Astrocyte (in vitro differentiated cells and primary cell): ENCODE measurements at regions not wholly inside any gene's neighbourhood (a gene's known extent, or its start where the extent isn't known, plus 50 kb on each side); places are given as distances from the start of the nearest gene placed in this dataset.

Experiments
- DNase-seq: peaks from one replicate; pipeline ENCODE4 v3.0.0-alpha.2; 2010; ENCODE audit warnings: low read depth
- FAIRE-seq: peaks from 2 replicates; lab custom pipeline; 2011; peaks lifted over from hg19 to GRCh38; lab: Jason Lieb, UNC
- H2AFZ ChIP-seq: 2 replicates; pipeline ENCODE4 v1.6.0; 2012; ENCODE audit warnings: low read depth, low read length, inconsistent platforms
- H3K27ac ChIP-seq: 2 replicates; pipeline ENCODE4 v1.5.1; 2011; ENCODE audit warnings: low read depth, low read length, inconsistent platforms
- H3K27me3 ChIP-seq: 2 replicates; pipeline ENCODE4 v1.6.0; 2011; ENCODE audit warnings: low read length, inconsistent platforms; ENCODE audit not compliant: insufficient read depth
- H3K36me3 ChIP-seq: 2 replicates; pipeline ENCODE4 v1.5.1; 2011; ENCODE audit warnings: low read length, inconsistent platforms; ENCODE audit not compliant: insufficient read depth
- H3K4me1 ChIP-seq: 2 replicates; pipeline ENCODE4 v1.5.1; 2011; ENCODE audit warnings: low read length, inconsistent platforms; ENCODE audit not compliant: insufficient read depth
- H3K4me2 ChIP-seq: 2 replicates; pipeline ENCODE4 v1.6.0; 2012; ENCODE audit warnings: low read length, inconsistent platforms
- H3K4me3 ChIP-seq: 2 replicates; pipeline ENCODE4 v1.5.1; 2011; ENCODE audit warnings: low read depth, mild to moderate bottlenecking, low read length, inconsistent platforms; ENCODE audit not compliant: insufficient read depth
- H3K79me2 ChIP-seq: 2 replicates; pipeline ENCODE4 v1.6.0; 2012; ENCODE audit warnings: mild to moderate bottlenecking, low read length, inconsistent platforms; ENCODE audit not compliant: insufficient read depth
- H3K9ac ChIP-seq: 2 replicates; pipeline ENCODE4 v1.6.0; 2012; ENCODE audit warnings: mild to moderate bottlenecking, low read length, inconsistent platforms
- H3K9me3 ChIP-seq: 2 replicates; pipeline ENCODE4 v1.5.1; 2012; ENCODE audit warnings: low read depth, mild to moderate bottlenecking, low read length, inconsistent platforms; ENCODE audit not compliant: insufficient read depth
- H4K20me1 ChIP-seq: 2 replicates; pipeline ENCODE4 v1.6.0; 2012; ENCODE audit warnings: low read length, inconsistent platforms; ENCODE audit not compliant: insufficient read depth
- H3K27ac Mint-ChIP-seq: one replicate; pipeline ENCODE4 v1.8.0; 2021; ENCODE audit warnings: mild to moderate bottlenecking, mixed read lengths; ENCODE audit not compliant: unreplicated experiment
- H3K27me3 Mint-ChIP-seq: one replicate; pipeline ENCODE4 v1.8.0; 2021; ENCODE audit warnings: low read depth, mixed read lengths; ENCODE audit not compliant: unreplicated experiment
- H3K36me3 Mint-ChIP-seq: one replicate; pipeline ENCODE4 v1.8.0; 2021; ENCODE audit warnings: low read depth, mixed read lengths; ENCODE audit not compliant: unreplicated experiment
- H3K4me1 Mint-ChIP-seq: one replicate; pipeline ENCODE4 v1.8.0; 2021; ENCODE audit warnings: low read depth, mixed read lengths; ENCODE audit not compliant: unreplicated experiment
- H3K4me3 Mint-ChIP-seq: one replicate; pipeline ENCODE4 v1.8.0; 2021; ENCODE audit warnings: mild to moderate bottlenecking, moderate library complexity, mixed read lengths; ENCODE audit not compliant: unreplicated experiment
- H3K9me3 Mint-ChIP-seq: one replicate; pipeline ENCODE4 v1.8.0; 2021; ENCODE audit warnings: mild to moderate bottlenecking, mixed read lengths; ENCODE audit not compliant: unreplicated experiment
- CTCF ChIP-seq: IDR thresholded peaks from 2 replicates; pipeline ENCODE4 v1.5.1; 2011; ENCODE audit warnings: low read depth, mild to moderate bottlenecking, inconsistent platforms, low read length, moderate library complexity; ENCODE audit not compliant: insufficient read depth
- EZH2 ChIP-seq: IDR thresholded peaks from 2 replicates; pipeline ENCODE4 v1.6.1; 2012; ENCODE audit warnings: mild to moderate bottlenecking, low read length, inconsistent platforms; ENCODE audit not compliant: insufficient read depth

DNA sequence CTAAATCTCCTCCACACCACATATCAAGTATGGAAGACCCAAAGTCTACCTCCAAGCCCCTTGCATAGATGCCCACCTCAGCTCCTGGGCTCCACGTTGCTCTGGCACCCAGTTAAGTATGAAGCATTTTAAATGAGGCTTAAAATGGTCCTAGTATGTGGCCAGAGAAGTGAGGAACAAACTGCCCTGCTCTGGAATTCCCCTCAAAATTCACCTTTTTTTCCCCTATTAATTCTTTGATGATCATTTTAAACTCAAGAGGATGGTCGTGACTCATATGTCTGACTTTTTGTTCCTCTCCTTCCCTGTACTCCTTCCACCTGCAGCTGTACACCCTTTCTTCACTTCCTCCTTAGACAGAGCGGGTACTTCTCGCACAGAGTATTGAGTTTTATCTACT is 234.5 kb upstream of the MYOCD start:
- no peaks in the 10 kb centered on the region for H3K36me3 ChIP-seq
- H3K4me1 ChIP-seq: no peaks in the 10 kb centered on the region
- no peak overlapping the region for H3K27ac ChIP-seq
- H3K9ac ChIP-seq: no peak overlapping the region
- Mint-ChIP-seq H3K36me3 (no peaks in the 10 kb centered on the region), H3K27ac (no peak overlapping the region), H3K4me3 (no peak overlapping the region), H3K9me3 (peaks cover 1% of the 10 kb centered on the region), H3K4me1 (no peaks in the 10 kb centered on the region), H3K27me3 (no peaks in the 10 kb centered on the region)
- TF ChIP-seq CTCF (no peak), EZH2 (no peak)
- H3K4me3 ChIP-seq: no peak overlapping the region
- no peak overlapping the region for H3K4me2 ChIP-seq
- no peak for DNase-seq
- no peaks in the 10 kb centered on the region for H4K20me1 ChIP-seq
- H3K79me2 ChIP-seq: no peaks in the 10 kb centered on the region
- FAIRE-seq: no peak
- no peak overlapping the region for H2AFZ ChIP-seq
- H3K9me3 ChIP-seq: no peaks in the 10 kb centered on the region
- H3K27me3 ChIP-seq: no peaks in the 10 kb centered on the region

DNA sequence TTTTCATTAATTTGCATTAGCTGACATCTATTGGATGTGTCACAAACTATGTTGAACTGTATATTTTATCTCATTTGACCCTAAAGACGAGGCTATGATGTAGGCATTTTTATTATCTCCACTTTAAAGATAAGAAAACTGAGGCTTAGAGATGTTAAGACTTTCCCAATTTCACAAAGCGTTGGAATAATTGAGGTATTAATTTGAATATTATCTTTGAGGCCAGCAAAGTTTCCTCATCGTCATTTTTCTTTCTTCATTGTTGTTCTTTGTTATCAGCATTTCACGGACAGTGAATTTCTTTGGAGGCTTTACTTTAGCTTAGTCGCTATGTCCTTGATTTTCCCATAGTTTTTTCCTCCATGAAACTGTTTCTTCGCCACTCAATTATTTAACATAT is 227.5 kb upstream of the MYOCD start:
- Histone ChIP-seq H3K4me3 (no peak overlapping the region), H3K9me3 (no peaks in the 10 kb centered on the region), H3K27ac (no peak overlapping the region), H3K36me3 (no peaks in the 10 kb centered on the region), H3K79me2 (no peaks in the 10 kb centered on the region), H3K4me1 (no peaks in the 10 kb centered on the region), H3K27me3 (no peaks in the 10 kb centered on the region), H4K20me1 (no peaks in the 10 kb centered on the region), H2AFZ (no peak overlapping the region), H3K4me2 (no peak overlapping the region), H3K9ac (no peak overlapping the region)
- H3K27ac Mint-ChIP-seq: no peak overlapping the region
- DNase-seq (no peak), FAIRE-seq (no peak)
- H3K36me3 Mint-ChIP-seq: no peaks in the 10 kb centered on the region
- TF ChIP-seq EZH2: no peak
- no peak for TF ChIP-seq CTCF
- H3K4me1 Mint-ChIP-seq: no peaks in the 10 kb centered on the region
- no peaks in the 10 kb centered on the region for H3K9me3 Mint-ChIP-seq
- no peak overlapping the region for H3K4me3 Mint-ChIP-seq
- H3K27me3 Mint-ChIP-seq: no peaks in the 10 kb centered on the region

- no peaks in the 10 kb centered on the region for H3K27me3 Mint-ChIP-seq
Measured at GRCh38 chr17:12438813-12439586, 226.7 kb upstream of the MYOCD start.

More at GRCh38 chr17:12438813-12439586, 226.7 kb upstream of the MYOCD start:
- H3K27me3 ChIP-seq: no peaks in the 10 kb centered on the region
- H2AFZ ChIP-seq: no peak overlapping the region
- H3K9me3 Mint-ChIP-seq: no peaks in the 10 kb centered on the region
- no peak overlapping the region for H3K27ac Mint-ChIP-seq
- H3K9ac ChIP-seq: no peak overlapping the region
- TF ChIP-seq CTCF (no peak), EZH2 (no peak)
- no peaks in the 10 kb centered on the region for H3K4me1 ChIP-seq
- no peaks in the 10 kb centered on the region for H3K4me1 Mint-ChIP-seq
- no peak overlapping the region for H3K4me3 ChIP-seq
- H3K79me2 ChIP-seq: no peaks in the 10 kb centered on the region
- no peaks in the 10 kb centered on the region for H3K36me3 Mint-ChIP-seq
- no peaks in the 10 kb centered on the region for H3K9me3 ChIP-seq
- H4K20me1 ChIP-seq: no peaks in the 10 kb centered on the region
- no peak overlapping the region for H3K4me3 Mint-ChIP-seq
- FAIRE-seq (no peak), DNase-seq (no peak)
- H3K27ac ChIP-seq: no peak overlapping the region
- no peaks in the 10 kb centered on the region for H3K36me3 ChIP-seq
- H3K4me2 ChIP-seq: no peak overlapping the region
